ENCODE measurements at regions not wholly inside any gene's neighbourhood (a gene's known extent, or its start where the extent isn't known, plus 50 kb on each side); places are given as distances from the start of the nearest gene placed in this dataset.

- POLR2A ChIA-PET: no interaction called here
- no TSS peak for BruUV-seq (replicated peaks)
Measured at GRCh38 chr15:79522656-79523055, 90.5 kb downstream of the MINAR1 start.

GRCh38 chr15:79523266-79523665, 91.1 kb downstream of the MINAR1 start:
- Histone ChIP-seq H3K36me3 (ENCODE audit: insufficient read depth, low read length) (no peaks in the 10 kb centered on the region), H4K20me1 (ENCODE audit: insufficient read depth, low read length) (no peaks in the 10 kb centered on the region), H2AFZ (ENCODE audit: low read length) (no peak overlapping the region), H3K9me2 (ENCODE audit: insufficient read depth, low read length) (no peaks in the 10 kb centered on the region), H3K4me1 (ENCODE audit: insufficient read depth, low read length, poor library complexity, severe bottlenecking) (no peaks in the 10 kb centered on the region), H3K4me3 (ENCODE audit: low read depth, low read length, poor library complexity, severe bottlenecking) (no peak overlapping the region), H3K27ac (ENCODE audit: low read depth, low read length, poor library complexity, severe bottlenecking) (no peak overlapping the region), H3K79me2 (ENCODE audit: insufficient read depth, low read depth, low read length) (no peaks in the 10 kb centered on the region), H3K4me2 (ENCODE audit: low read length) (no peak overlapping the region), H3K9me3 (ENCODE audit: low read length) (no peaks in the 10 kb centered on the region)
- DNase-seq (ENCODE audit: low spot score): no peak
- intact Hi-C loops (cut with micrococcal nuclease; ENCODE audit: unreplicated experiment): no loop called here
- TF ChIP-seq CTCF (conservative IDR thresholded peaks at IDR 0.05; ENCODE audit: low read length) (no peak), EZH2phosphoT487 (IDR thresholded peaks at IDR 0.05; ENCODE audit: borderline replicate concordance, low read depth, low read length) (no peak)
- CTCF ChIA-PET (ENCODE audit: unreplicated experiment): no interaction called here
- no TSS peak for BruUV-seq (replicated peaks)
- POLR2A ChIA-PET: interaction anchor here (0.5 kb wide), 1 partner anchor 1053 kb away, joined by 6 read pairs; no protein-coding TSS in a partner anchor

More at GRCh38 chr15:79522656-79523055, 90.5 kb downstream of the MINAR1 start:
- Histone ChIP-seq H3K4me2 (ENCODE audit: low read length) (no peak overlapping the region), H3K36me3 (ENCODE audit: insufficient read depth, low read length) (no peaks in the 10 kb centered on the region), H2AFZ (ENCODE audit: low read length) (no peak overlapping the region), H3K9me2 (ENCODE audit: insufficient read depth, low read length) (no peaks in the 10 kb centered on the region), H3K4me1 (ENCODE audit: insufficient read depth, low read length, poor library complexity, severe bottlenecking) (no peaks in the 10 kb centered on the region), H3K27ac (ENCODE audit: low read depth, low read length, poor library complexity, severe bottlenecking) (no peak overlapping the region), H4K20me1 (ENCODE audit: insufficient read depth, low read length) (no peaks in the 10 kb centered on the region), H3K79me2 (ENCODE audit: insufficient read depth, low read depth, low read length) (no peaks in the 10 kb centered on the region), H3K4me3 (ENCODE audit: low read depth, low read length, poor library complexity, severe bottlenecking) (no peak overlapping the region), H3K9me3 (ENCODE audit: low read length) (no peaks in the 10 kb centered on the region)
- DNase-seq (ENCODE audit: low spot score): no peak
- intact Hi-C loops (cut with micrococcal nuclease; ENCODE audit: unreplicated experiment): no loop called here
- TF ChIP-seq CTCF (conservative IDR thresholded peaks at IDR 0.05; ENCODE audit: low read length): no peak
- no peak for TF ChIP-seq EZH2phosphoT487 (IDR thresholded peaks at IDR 0.05; ENCODE audit: borderline replicate concordance, low read depth, low read length)
- CTCF ChIA-PET (ENCODE audit: unreplicated experiment): no interaction called here

- no peaks in the 10 kb centered on the region for H3K36me3 ChIP-seq (ENCODE audit: insufficient read depth, low read length)
- intact Hi-C loops (cut with micrococcal nuclease; ENCODE audit: unreplicated experiment): no loop called here
- no peak overlapping the region for H3K4me3 ChIP-seq (ENCODE audit: low read depth, low read length, poor library complexity, severe bottlenecking)
- no peaks in the 10 kb centered on the region for H3K9me2 ChIP-seq (ENCODE audit: insufficient read depth, low read length)
- TF ChIP-seq CTCF (conservative IDR thresholded peaks at IDR 0.05; ENCODE audit: low read length) (no peak), EZH2phosphoT487 (IDR thresholded peaks at IDR 0.05; ENCODE audit: borderline replicate concordance, low read depth, low read length) (no peak)
- no peak overlapping the region for H2AFZ ChIP-seq (ENCODE audit: low read length)
- no peaks in the 10 kb centered on the region for H3K9me3 ChIP-seq (ENCODE audit: low read length)
- ChIA-PET POLR2A (no interaction called here), CTCF (ENCODE audit: unreplicated experiment) (no interaction called here)
- no peak overlapping the region for H3K27ac ChIP-seq (ENCODE audit: low read depth, low read length, poor library complexity, severe bottlenecking)
- no peak overlapping the region for H3K4me2 ChIP-seq (ENCODE audit: low read length)
- no peaks in the 10 kb centered on the region for H3K79me2 ChIP-seq (ENCODE audit: insufficient read depth, low read depth, low read length)
- no peak for DNase-seq (ENCODE audit: low spot score)
- no peaks in the 10 kb centered on the region for H4K20me1 ChIP-seq (ENCODE audit: insufficient read depth, low read length)
- H3K4me1 ChIP-seq (ENCODE audit: insufficient read depth, low read length, poor library complexity, severe bottlenecking): no peaks in the 10 kb centered on the region
- no TSS peak for BruUV-seq (replicated peaks)
Measured at GRCh38 chr15:79524531-79524930, 92.4 kb downstream of the MINAR1 start.
